ENCODE measurements at regions not wholly inside any gene's neighbourhood (a gene's known extent, or its start where the extent isn't known, plus 50 kb on each side); places are given as distances from the start of the nearest gene placed in this dataset.

DNA sequence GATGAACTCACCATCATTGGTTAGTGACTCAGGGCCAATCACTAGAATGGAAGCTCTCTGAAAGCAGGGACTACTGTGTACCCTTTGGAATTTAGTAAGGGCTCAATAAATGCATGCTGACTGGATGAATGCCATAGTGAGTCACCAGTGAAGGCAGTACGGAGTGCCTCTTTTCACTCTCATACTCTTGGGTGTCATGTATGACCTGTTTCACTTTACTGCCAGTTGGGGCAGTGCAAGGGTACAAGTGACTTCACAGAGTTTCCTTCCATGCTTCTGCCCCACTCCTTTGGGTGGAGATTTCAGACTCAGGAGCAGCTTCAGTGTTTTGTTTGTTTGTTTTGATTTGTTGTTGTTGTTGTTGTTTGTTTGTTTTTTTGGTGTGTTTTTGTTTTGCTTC lies 57.7 kb downstream of the SOX3 start:
- TF ChIP-seq POLR2A (IDR thresholded peaks at IDR 0.05), result no peak
- no peak for TF ChIP-seq EP300 (IDR thresholded peaks at IDR 0.05; ENCODE audit: low read depth)
- TF ChIP-seq, protein P1, sequence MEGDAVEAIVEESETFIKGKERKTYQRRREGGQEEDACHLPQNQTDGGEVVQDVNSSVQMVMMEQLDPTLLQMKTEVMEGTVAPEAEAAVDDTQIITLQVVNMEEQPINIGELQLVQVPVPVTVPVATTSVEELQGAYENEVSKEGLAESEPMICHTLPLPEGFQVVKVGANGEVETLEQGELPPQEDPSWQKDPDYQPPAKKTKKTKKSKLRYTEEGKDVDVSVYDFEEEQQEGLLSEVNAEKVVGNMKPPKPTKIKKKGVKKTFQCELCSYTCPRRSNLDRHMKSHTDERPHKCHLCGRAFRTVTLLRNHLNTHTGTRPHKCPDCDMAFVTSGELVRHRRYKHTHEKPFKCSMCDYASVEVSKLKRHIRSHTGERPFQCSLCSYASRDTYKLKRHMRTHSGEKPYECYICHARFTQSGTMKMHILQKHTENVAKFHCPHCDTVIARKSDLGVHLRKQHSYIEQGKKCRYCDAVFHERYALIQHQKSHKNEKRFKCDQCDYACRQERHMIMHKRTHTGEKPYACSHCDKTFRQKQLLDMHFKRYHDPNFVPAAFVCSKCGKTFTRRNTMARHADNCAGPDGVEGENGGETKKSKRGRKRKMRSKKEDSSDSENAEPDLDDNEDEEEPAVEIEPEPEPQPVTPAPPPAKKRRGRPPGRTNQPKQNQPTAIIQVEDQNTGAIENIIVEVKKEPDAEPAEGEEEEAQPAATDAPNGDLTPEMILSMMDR (IDR thresholded peaks at IDR 0.05), result no peak
- no peak for TF ChIP-seq POLR2AphosphoS5 (IDR thresholded peaks at IDR 0.05)

All from transverse colon (tissue), 4 donors.